ENCODE measurements at regions not wholly inside any gene's neighbourhood (a gene's known extent, or its start where the extent isn't known, plus 50 kb on each side); places are given as distances from the start of the nearest gene placed in this dataset.

DNA sequence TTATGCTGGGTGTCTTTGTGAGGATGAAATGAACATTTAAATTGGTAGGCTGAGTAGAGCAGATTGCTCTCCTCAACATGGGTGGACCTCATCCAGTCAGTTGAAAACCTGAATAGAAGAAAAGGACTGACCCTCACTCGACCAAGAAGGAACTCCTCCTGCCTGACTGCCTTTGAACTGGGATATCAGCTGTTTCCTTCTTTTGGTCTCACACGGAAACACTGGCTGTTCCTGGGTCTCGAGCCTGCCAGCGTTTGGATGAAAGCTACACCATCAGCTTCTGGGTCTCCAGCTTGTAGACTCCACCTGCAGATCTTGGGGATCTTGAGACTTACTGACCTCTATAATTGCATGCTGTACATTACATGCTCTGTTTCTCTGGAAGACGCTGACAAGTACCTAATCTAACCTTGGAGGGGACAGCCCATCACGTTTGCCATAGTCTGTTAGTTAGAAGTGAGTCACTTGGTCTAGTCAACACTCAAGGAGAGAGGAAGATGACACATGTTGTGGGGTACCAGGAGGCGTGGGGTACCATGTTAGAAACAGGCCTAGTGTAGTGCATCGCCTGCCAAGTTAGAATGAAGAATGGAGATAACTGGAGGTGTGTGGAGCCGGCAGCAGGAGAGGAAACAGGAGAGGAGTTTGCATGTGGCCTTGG lies 267.0 kb downstream of the MREG start:
- no peaks in the 10 kb centered on the region for H3K36me3 ChIP-seq (ENCODE audit: insufficient read depth, low read length)
- no peaks in the 10 kb centered on the region for H3K9me2 ChIP-seq (ENCODE audit: insufficient read depth, low read length)
- H2AFZ ChIP-seq (ENCODE audit: low read depth, low read length) = no peak overlapping the region
- H3F3A ChIP-seq (ENCODE audit: insufficient read depth, low read length, poor library complexity, severe bottlenecking) = no peaks in the 10 kb centered on the region
- TF ChIP-seq EZH2 (IDR thresholded peaks at IDR 0.05; ENCODE audit: borderline replicate concordance, insufficient read depth, low read length, poor library complexity, severe bottlenecking) (no peak), POLR2AphosphoS5 (IDR thresholded peaks at IDR 0.05) (no peak), SMC3 (conservative IDR thresholded peaks at IDR 0.05; ENCODE audit: poor library complexity) (no peak), TAF1 (IDR thresholded peaks at IDR 0.05; ENCODE audit: low read depth) (no peak), RAD21 (conservative IDR thresholded peaks at IDR 0.05) (no peak), MXI1 (conservative IDR thresholded peaks at IDR 0.05; ENCODE audit: poor library complexity, severe bottlenecking) (no peak), EP300 (conservative IDR thresholded peaks at IDR 0.05; ENCODE audit: poor library complexity, severe bottlenecking) (no peak)
- TF ChIP-seq, protein P1, sequence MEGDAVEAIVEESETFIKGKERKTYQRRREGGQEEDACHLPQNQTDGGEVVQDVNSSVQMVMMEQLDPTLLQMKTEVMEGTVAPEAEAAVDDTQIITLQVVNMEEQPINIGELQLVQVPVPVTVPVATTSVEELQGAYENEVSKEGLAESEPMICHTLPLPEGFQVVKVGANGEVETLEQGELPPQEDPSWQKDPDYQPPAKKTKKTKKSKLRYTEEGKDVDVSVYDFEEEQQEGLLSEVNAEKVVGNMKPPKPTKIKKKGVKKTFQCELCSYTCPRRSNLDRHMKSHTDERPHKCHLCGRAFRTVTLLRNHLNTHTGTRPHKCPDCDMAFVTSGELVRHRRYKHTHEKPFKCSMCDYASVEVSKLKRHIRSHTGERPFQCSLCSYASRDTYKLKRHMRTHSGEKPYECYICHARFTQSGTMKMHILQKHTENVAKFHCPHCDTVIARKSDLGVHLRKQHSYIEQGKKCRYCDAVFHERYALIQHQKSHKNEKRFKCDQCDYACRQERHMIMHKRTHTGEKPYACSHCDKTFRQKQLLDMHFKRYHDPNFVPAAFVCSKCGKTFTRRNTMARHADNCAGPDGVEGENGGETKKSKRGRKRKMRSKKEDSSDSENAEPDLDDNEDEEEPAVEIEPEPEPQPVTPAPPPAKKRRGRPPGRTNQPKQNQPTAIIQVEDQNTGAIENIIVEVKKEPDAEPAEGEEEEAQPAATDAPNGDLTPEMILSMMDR (IDR thresholded peaks at IDR 0.05; ENCODE audit: poor library complexity, severe bottlenecking) = no peak
- TF ChIP-seq, protein P2, sequence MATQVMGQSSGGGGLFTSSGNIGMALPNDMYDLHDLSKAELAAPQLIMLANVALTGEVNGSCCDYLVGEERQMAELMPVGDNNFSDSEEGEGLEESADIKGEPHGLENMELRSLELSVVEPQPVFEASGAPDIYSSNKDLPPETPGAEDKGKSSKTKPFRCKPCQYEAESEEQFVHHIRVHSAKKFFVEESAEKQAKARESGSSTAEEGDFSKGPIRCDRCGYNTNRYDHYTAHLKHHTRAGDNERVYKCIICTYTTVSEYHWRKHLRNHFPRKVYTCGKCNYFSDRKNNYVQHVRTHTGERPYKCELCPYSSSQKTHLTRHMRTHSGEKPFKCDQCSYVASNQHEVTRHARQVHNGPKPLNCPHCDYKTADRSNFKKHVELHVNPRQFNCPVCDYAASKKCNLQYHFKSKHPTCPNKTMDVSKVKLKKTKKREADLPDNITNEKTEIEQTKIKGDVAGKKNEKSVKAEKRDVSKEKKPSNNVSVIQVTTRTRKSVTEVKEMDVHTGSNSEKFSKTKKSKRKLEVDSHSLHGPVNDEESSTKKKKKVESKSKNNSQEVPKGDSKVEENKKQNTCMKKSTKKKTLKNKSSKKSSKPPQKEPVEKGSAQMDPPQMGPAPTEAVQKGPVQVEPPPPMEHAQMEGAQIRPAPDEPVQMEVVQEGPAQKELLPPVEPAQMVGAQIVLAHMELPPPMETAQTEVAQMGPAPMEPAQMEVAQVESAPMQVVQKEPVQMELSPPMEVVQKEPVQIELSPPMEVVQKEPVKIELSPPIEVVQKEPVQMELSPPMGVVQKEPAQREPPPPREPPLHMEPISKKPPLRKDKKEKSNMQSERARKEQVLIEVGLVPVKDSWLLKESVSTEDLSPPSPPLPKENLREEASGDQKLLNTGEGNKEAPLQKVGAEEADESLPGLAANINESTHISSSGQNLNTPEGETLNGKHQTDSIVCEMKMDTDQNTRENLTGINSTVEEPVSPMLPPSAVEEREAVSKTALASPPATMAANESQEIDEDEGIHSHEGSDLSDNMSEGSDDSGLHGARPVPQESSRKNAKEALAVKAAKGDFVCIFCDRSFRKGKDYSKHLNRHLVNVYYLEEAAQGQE (IDR thresholded peaks at IDR 0.05; ENCODE audit: borderline replicate concordance) = no peak
- H3K9me3 ChIP-seq (ENCODE audit: low read length) = no peaks in the 10 kb centered on the region
- H3K4me2 ChIP-seq (ENCODE audit: low read length) = no peak overlapping the region
- no peaks in the 10 kb centered on the region for H4K20me1 ChIP-seq (ENCODE audit: insufficient read depth)
- no peak overlapping the region for H3K27ac ChIP-seq (ENCODE audit: low read length)
- no peaks in the 10 kb centered on the region for H3K27me3 ChIP-seq (ENCODE audit: insufficient read depth, low read depth, low read length)
- no peak overlapping the region for H3K4me3 ChIP-seq (ENCODE audit: low read length)
- no peaks in the 10 kb centered on the region for H3K79me2 ChIP-seq (replicated peaks; ENCODE audit: insufficient read depth, low read length)
- H3K9ac ChIP-seq (ENCODE audit: low read length) = no peak overlapping the region

DNA sequence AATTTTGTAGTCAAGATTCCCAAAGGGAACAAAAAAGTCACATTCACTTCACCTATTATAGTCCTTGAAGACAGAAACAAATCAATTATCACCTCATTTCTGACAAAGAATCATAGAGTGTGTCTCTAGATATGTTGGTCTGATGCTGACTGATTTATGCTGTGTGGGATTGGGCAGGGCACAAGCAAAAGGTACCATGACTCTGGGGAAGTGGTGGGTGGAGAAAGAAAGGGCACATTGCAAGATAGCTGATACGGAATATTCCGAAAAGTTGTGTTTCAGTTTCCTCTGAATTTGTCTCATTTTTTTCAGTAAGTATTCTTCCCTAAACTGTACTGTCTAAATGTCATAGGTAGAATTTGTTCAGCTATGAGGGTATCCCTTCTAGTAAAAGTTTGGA lies 268.0 kb downstream of the MREG start:
- Histone ChIP-seq H4K20me1 (ENCODE audit: insufficient read depth) (no peaks in the 10 kb centered on the region), H3K4me2 (ENCODE audit: low read length) (no peak overlapping the region), H3K27ac (ENCODE audit: low read length) (no peak overlapping the region), H3K79me2 (replicated peaks; ENCODE audit: insufficient read depth, low read length) (no peaks in the 10 kb centered on the region), H3K36me3 (ENCODE audit: insufficient read depth, low read length) (no peaks in the 10 kb centered on the region), H3K9me2 (ENCODE audit: insufficient read depth, low read length) (no peaks in the 10 kb centered on the region), H3K4me3 (ENCODE audit: low read length) (no peak overlapping the region), H3K9me3 (ENCODE audit: low read length) (no peaks in the 10 kb centered on the region), H3F3A (ENCODE audit: insufficient read depth, low read length, poor library complexity, severe bottlenecking) (no peaks in the 10 kb centered on the region), H2AFZ (ENCODE audit: low read depth, low read length) (no peak overlapping the region), H3K27me3 (ENCODE audit: insufficient read depth, low read depth, low read length) (no peaks in the 10 kb centered on the region), H3K9ac (ENCODE audit: low read length) (no peak overlapping the region)
- TF ChIP-seq RAD21 (conservative IDR thresholded peaks at IDR 0.05) = no peak
- no peak for TF ChIP-seq MXI1 (conservative IDR thresholded peaks at IDR 0.05; ENCODE audit: poor library complexity, severe bottlenecking)
- no peak for TF ChIP-seq TAF1 (IDR thresholded peaks at IDR 0.05; ENCODE audit: low read depth)
- TF ChIP-seq, protein P1 (IDR thresholded peaks at IDR 0.05; ENCODE audit: poor library complexity, severe bottlenecking) = no peak
- TF ChIP-seq EP300 (conservative IDR thresholded peaks at IDR 0.05; ENCODE audit: poor library complexity, severe bottlenecking) = no peak
- TF ChIP-seq, protein P2 (IDR thresholded peaks at IDR 0.05; ENCODE audit: borderline replicate concordance) = no peak
- no peak for TF ChIP-seq SMC3 (conservative IDR thresholded peaks at IDR 0.05; ENCODE audit: poor library complexity)
- TF ChIP-seq POLR2AphosphoS5 (IDR thresholded peaks at IDR 0.05) = no peak
- TF ChIP-seq EZH2 (IDR thresholded peaks at IDR 0.05; ENCODE audit: borderline replicate concordance, insufficient read depth, low read length, poor library complexity, severe bottlenecking) = no peak

All from neural cell (in vitro differentiated cells).